C4-2B (cell line): ENCODE measurements at regions not wholly inside any gene's neighbourhood (a gene's known extent, or its start where the extent isn't known, plus 50 kb on each side); places are given as distances from the start of the nearest gene placed in this dataset.

ENCODE experiments used
- CTCF ChIP-seq: fragments of 450-650 bp; conservative IDR thresholded peaks from 2 replicates; pipeline ENCODE4 v1.5.1; 2017; ENCODE audit warnings: mild to moderate bottlenecking
- ZFX ChIP-seq: fragments of 450-650 bp; IDR thresholded peaks from 2 replicates; pipeline ENCODE4 v1.6.1; 2017

GRCh38 chr5:89452081-89452480, 569.1 kb upstream of the MEF2C start:
- no peak for TF ChIP-seq CTCF
- no peak for TF ChIP-seq ZFX
